ENCODE measurements at regions not wholly inside any gene's neighbourhood (a gene's known extent, or its start where the extent isn't known, plus 50 kb on each side); places are given as distances from the start of the nearest gene placed in this dataset.
"Not testable (repeated sequence)": the region's sequence is repeated elsewhere in the genome, so short reads cannot be mapped to it uniquely, and the experiment has no call there.

DNA sequence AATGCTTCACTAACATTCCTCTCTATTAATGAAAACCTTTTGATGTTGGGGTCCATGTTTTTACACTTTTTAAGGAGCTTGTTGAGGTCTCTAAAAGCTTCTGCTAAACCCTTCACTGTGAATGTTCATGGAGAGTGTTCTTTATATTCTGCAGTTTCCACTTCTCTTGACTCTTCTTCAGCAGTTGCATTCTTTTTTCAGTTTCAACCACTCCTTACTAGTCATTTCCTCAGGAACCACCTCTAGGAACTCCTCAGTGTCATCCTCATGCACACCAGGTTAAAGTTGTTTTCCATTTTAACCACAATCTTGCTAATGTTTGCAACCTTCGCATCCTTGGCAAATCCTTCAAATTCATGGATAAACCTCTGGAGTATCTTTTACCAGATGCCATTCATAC, 821.6 kb downstream of the ANKRD7 start:
- WGBS, 3 donors, result 97% methylated on average over 1 of the region's 1 CpG
- no peak overlapping the region for H3K4me3 ChIP-seq
- no peaks in the 10 kb centered on the region for H3K27me3 ChIP-seq (ENCODE audit: insufficient read depth in 3 of 3, low read length in 2 of 3)
- H3K27ac ChIP-seq, result no peak overlapping the region
- no peaks in the 10 kb centered on the region for H3K4me1 ChIP-seq
- TF ChIP-seq, protein P1, sequence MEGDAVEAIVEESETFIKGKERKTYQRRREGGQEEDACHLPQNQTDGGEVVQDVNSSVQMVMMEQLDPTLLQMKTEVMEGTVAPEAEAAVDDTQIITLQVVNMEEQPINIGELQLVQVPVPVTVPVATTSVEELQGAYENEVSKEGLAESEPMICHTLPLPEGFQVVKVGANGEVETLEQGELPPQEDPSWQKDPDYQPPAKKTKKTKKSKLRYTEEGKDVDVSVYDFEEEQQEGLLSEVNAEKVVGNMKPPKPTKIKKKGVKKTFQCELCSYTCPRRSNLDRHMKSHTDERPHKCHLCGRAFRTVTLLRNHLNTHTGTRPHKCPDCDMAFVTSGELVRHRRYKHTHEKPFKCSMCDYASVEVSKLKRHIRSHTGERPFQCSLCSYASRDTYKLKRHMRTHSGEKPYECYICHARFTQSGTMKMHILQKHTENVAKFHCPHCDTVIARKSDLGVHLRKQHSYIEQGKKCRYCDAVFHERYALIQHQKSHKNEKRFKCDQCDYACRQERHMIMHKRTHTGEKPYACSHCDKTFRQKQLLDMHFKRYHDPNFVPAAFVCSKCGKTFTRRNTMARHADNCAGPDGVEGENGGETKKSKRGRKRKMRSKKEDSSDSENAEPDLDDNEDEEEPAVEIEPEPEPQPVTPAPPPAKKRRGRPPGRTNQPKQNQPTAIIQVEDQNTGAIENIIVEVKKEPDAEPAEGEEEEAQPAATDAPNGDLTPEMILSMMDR (IDR thresholded peaks at IDR 0.05), result no peak
- no peak for DNase-seq
- no peaks in the 10 kb centered on the region for H3K36me3 ChIP-seq (ENCODE audit: insufficient read depth in 1 of 2, low read depth in 1 of 2)
- intact Hi-C loops (cut with DNase I), result no loop called here
- H3K9me3 ChIP-seq, result no peaks in the 10 kb centered on the region
- no peak for ATAC-seq

DNA sequence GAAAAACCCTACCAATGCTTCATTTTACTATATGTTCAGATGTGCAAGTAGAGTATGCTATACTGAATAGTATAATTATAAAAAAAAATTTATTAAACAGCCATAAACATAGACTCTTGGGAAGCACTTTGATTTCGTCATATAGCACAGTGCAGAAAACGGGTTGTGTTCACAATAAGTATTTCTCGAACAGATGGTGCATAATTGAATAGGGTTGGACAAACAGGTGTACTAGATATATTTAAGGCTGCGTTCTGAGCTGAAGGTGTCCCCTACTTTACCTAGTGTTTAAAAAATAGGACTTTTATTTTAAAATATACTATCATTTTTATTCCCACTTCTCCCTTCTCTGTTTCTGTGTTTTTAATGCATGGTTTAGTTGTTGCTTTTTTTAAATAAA, 841.5 kb downstream of the ANKRD7 start:
- H3K27me3 ChIP-seq (ENCODE audit: insufficient read depth in 3 of 3, low read length in 2 of 3), result no peaks in the 10 kb centered on the region
- 62 to 76% (median 70%) methylated on average over 4 of the region's 4 CpGs for WGBS, 3 donors
- intact Hi-C loops (cut with DNase I), result no loop called here
- TF ChIP-seq, protein P1 (IDR thresholded peaks at IDR 0.05), result no peak
- no peaks in the 10 kb centered on the region for H3K36me3 ChIP-seq (ENCODE audit: insufficient read depth in 1 of 2, low read depth in 1 of 2)
- H3K9me3 ChIP-seq, result no peaks in the 10 kb centered on the region
- no peak for ATAC-seq
- no peak overlapping the region for H3K27ac ChIP-seq
- DNase-seq, result no peak
- H3K4me1 ChIP-seq, result no peaks in the 10 kb centered on the region
- no peak overlapping the region for H3K4me3 ChIP-seq

DNA sequence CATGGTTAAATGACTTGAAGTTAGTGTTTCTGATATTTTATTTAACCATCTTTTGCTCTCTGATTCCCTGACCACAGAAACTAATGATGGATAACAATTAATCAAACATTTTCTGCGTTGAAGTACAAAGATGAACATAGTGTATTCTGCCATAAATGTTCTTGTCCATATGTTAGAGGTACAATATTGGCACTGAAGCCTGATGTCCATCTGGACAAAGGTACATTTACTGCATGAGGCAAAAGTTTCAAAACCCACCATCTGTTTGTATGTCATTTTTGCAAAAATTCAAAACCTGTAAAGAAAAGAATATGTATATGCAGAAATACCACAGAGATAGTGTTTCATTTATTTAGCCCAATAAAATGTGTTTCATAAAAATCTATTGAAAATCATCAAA, 861.5 kb downstream of the ANKRD7 start:
- Histone ChIP-seq H3K9me3 (no peaks in the 10 kb centered on the region), H3K27me3 (ENCODE audit: insufficient read depth in 3 of 3, low read length in 2 of 3) (no peaks in the 10 kb centered on the region), H3K4me3 (no peak overlapping the region), H3K4me1 (no peaks in the 10 kb centered on the region), H3K27ac (no peak overlapping the region), H3K36me3 (ENCODE audit: insufficient read depth in 1 of 2, low read depth in 1 of 2) (no peaks in the 10 kb centered on the region)
- no peak for ATAC-seq
- TF ChIP-seq, protein P1 (IDR thresholded peaks at IDR 0.05), result no peak
- intact Hi-C loops (cut with DNase I), result no loop called here
- DNase-seq, result no peak
- WGBS, 3 donors, result 73 to 87% (median 84%) methylated on average over 1 of the region's 1 CpG

GRCh38 chr7:119090851-119091250, 866.3 kb downstream of the ANKRD7 start:
- H3K9me3 ChIP-seq, result no peaks in the 10 kb centered on the region
- H3K27ac ChIP-seq, result no peak overlapping the region
- no peaks in the 10 kb centered on the region for H3K4me1 ChIP-seq
- H3K4me3 ChIP-seq, result no peak overlapping the region
- TF ChIP-seq, protein P1 (IDR thresholded peaks at IDR 0.05), result no peak
- H3K36me3 ChIP-seq (ENCODE audit: insufficient read depth in 1 of 2, low read depth in 1 of 2), result no peaks in the 10 kb centered on the region
- H3K27me3 ChIP-seq (ENCODE audit: insufficient read depth in 3 of 3, low read length in 2 of 3), result no peaks in the 10 kb centered on the region
- ATAC-seq (no peak), DNase-seq (no peak)
- intact Hi-C loops (cut with DNase I), result no loop called here

DNA sequence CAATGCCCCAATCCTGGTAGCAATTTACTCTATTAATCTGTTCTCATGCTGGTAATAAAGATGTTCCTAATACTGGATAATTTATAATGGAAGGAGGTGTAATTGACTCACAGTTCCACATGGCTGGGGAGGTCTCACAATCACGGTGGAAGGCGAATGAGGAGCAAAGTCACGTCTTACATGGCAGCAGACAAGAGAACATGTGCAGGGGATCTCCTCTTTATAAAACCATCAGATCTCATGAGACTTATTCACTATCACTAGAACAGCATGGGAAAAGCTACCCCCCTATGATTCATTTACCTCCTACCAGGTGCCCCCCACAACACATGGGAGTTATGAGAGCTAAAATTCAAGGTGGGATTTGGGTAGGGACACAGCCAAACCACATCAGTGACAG, 872.2 kb downstream of the ANKRD7 start:
- H3K27ac ChIP-seq, result no peak overlapping the region
- no peaks in the 10 kb centered on the region for H3K27me3 ChIP-seq (ENCODE audit: insufficient read depth in 3 of 3, low read length in 2 of 3)
- H3K4me3 ChIP-seq, result no peak overlapping the region
- intact Hi-C loops (cut with DNase I), result no loop called here
- H3K36me3 ChIP-seq (ENCODE audit: insufficient read depth in 1 of 2, low read depth in 1 of 2), result no peaks in the 10 kb centered on the region
- ATAC-seq, result no peak
- TF ChIP-seq, protein P1 (IDR thresholded peaks at IDR 0.05), result no peak
- WGBS, 3 donors, result 86 to 91% (median 91%) methylated on average over 3 of the region's 3 CpGs
- H3K4me1 ChIP-seq, result no peaks in the 10 kb centered on the region
- H3K9me3 ChIP-seq, result no peaks in the 10 kb centered on the region
- DNase-seq, result no peak

DNA sequence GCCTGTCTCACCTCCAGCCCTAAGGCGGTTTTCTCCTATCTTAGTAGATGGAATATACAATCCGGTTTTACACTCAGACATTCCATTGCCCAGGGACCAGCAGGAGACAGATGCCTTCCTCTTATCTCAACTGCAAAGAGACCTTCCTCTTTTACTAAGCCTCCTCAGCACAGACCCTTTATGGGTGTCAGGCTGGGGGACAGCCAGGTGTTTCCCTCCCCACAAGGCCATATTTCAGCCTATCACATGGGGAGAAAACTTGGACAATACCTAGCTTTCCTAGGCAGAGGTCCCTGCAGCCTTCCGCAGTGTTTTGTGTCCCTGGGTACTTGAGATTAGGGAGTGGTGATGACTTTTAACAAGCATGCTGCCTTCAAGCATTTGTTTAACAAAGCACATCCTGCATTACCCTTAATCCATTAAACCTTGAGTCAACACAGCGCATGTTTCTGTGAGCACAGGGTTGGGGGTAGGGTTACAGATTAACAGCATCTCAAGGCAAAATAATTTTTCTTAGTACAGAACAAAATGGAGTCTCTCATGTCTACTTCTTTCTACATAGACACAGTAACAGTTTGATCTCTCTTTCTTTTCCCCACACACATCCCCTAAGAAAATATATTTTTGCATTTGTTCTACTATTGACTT, 876.2 kb downstream of the ANKRD7 start:
- H3K27me3 ChIP-seq (ENCODE audit: insufficient read depth in 3 of 3, low read length in 2 of 3); ATAC-seq; DNase-seq; H3K4me3 ChIP-seq; H3K36me3 ChIP-seq (ENCODE audit: insufficient read depth in 1 of 2, low read depth in 1 of 2); H3K9me3 ChIP-seq; H3K4me1 ChIP-seq; H3K27ac ChIP-seq; intact Hi-C loops (cut with DNase I): not testable (repeated sequence)
- 33 to 46% (median 33%) methylated on average over 4 of the region's 4 CpGs for WGBS, 3 donors
